ENCODE measurements at regions not wholly inside any gene's neighbourhood (a gene's known extent, or its start where the extent isn't known, plus 50 kb on each side); places are given as distances from the start of the nearest gene placed in this dataset.
"Not testable (repeated sequence)": the region's sequence is repeated elsewhere in the genome, so short reads cannot be mapped to it uniquely, and the experiment has no call there.

DNA sequence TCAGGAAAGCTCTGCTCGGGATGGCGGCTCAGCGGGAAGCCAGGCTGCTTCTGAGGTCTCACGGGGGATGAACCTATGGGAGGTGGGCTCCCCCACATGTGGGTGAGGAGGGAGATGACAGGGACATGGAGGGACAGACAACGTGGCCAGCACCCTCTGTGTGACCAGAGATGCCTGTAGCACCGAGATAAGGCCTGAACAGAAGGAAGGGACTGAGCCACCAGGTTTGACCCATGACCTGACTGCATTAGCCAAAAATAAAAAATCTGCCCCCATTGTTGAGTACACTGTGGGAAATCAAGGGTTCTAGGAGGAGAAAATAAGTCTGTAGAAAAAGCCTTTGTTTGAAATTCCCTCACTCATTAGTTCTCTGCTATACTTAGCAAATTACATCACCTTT lies 105.7 kb downstream of the RNASET2 start:
- Histone ChIP-seq H3F3A (ENCODE audit: insufficient read depth) (no peaks in the 10 kb centered on the region), H3K9me2 (ENCODE audit: insufficient read depth) (no peaks in the 10 kb centered on the region), H3K9ac (no peak overlapping the region), H3K27me3 (replicated peaks; ENCODE audit: insufficient read depth) (no peaks in the 10 kb centered on the region), H4K20me1 (ENCODE audit: insufficient read depth) (no peaks in the 10 kb centered on the region), H3K27ac (no peak overlapping the region), H3K4me1 (ENCODE audit: insufficient read depth) (no peaks in the 10 kb centered on the region), H3K4me2 (ENCODE audit: unreplicated experiment) (no peak overlapping the region), H2AFZ (no peak overlapping the region), H3K79me2 (ENCODE audit: insufficient read depth) (no peaks in the 10 kb centered on the region), H3K9me3 (ENCODE audit: low read depth) (no peaks in the 10 kb centered on the region), H3K4me3 (no peak overlapping the region), H3K36me3 (ENCODE audit: low read depth) (no peaks in the 10 kb centered on the region)
- WGBS, 2 experiments (ENCODE audit: low coverage in 1 of 2, low lambda C conversion rate in 2 of 2, missing lambda C conversion rate in 2 of 2), result 32 to 44% methylated on average over 6 of the region's 6 CpGs
- no peak for DNase-seq
- TF ChIP-seq EZH2phosphoT487 (IDR thresholded peaks at IDR 0.05; ENCODE audit: insufficient read depth, low read depth) (no peak), EZH2 (IDR thresholded peaks at IDR 0.05; ENCODE audit: insufficient read depth, poor library complexity, severe bottlenecking) (no peak)
- in situ Hi-C loops (cut with MboI), result no loop called here

DNA sequence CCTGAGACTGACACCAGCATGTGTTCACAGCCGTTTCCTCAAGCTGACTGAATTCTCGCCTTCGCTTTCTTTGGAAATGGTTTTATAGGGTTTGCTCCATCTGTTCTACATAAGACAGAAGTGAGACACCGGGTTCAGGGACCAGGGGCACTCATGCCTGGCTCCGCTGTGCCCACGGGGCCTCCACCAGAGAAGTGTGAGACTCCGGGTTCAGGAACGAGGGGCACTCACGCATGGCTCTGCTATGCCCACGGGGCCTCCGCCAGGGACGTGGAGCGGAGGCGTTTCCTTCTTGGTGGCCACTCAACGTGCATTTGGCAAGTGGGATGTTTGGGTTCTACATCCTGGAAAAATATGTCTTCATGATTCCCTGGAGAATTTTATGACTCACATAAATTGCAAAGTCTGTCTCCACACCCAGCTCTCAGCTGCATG lies 106.6 kb downstream of the RNASET2 start:
- no peak overlapping the region for H3K9ac ChIP-seq
- no peaks in the 10 kb centered on the region for H3K9me3 ChIP-seq (ENCODE audit: low read depth)
- TF ChIP-seq EZH2phosphoT487 (IDR thresholded peaks at IDR 0.05; ENCODE audit: insufficient read depth, low read depth), result no peak
- TF ChIP-seq EZH2 (IDR thresholded peaks at IDR 0.05; ENCODE audit: insufficient read depth, poor library complexity, severe bottlenecking), result no peak
- H3K4me2 ChIP-seq (ENCODE audit: unreplicated experiment), result no peak overlapping the region
- no peak overlapping the region for H3K4me3 ChIP-seq
- H3K36me3 ChIP-seq (ENCODE audit: low read depth), result no peaks in the 10 kb centered on the region
- DNase-seq, result peak; percentile 3
- no peaks in the 10 kb centered on the region for H3K4me1 ChIP-seq (ENCODE audit: insufficient read depth)
- no peaks in the 10 kb centered on the region for H4K20me1 ChIP-seq (ENCODE audit: insufficient read depth)
- no peaks in the 10 kb centered on the region for H3K9me2 ChIP-seq (ENCODE audit: insufficient read depth)
- no peaks in the 10 kb centered on the region for H3K79me2 ChIP-seq (ENCODE audit: insufficient read depth)
- in situ Hi-C loops (cut with MboI), result no loop called here
- no peak overlapping the region for H3K27ac ChIP-seq
- H3F3A ChIP-seq (ENCODE audit: insufficient read depth), result no peaks in the 10 kb centered on the region
- H3K27me3 ChIP-seq (replicated peaks; ENCODE audit: insufficient read depth), result no peaks in the 10 kb centered on the region
- no peak overlapping the region for H2AFZ ChIP-seq
- WGBS, 2 experiments (ENCODE audit: low coverage in 1 of 2, low lambda C conversion rate in 2 of 2, missing lambda C conversion rate in 2 of 2), result 63 to 67% methylated on average over 15 of the region's 15 CpGs

DNA sequence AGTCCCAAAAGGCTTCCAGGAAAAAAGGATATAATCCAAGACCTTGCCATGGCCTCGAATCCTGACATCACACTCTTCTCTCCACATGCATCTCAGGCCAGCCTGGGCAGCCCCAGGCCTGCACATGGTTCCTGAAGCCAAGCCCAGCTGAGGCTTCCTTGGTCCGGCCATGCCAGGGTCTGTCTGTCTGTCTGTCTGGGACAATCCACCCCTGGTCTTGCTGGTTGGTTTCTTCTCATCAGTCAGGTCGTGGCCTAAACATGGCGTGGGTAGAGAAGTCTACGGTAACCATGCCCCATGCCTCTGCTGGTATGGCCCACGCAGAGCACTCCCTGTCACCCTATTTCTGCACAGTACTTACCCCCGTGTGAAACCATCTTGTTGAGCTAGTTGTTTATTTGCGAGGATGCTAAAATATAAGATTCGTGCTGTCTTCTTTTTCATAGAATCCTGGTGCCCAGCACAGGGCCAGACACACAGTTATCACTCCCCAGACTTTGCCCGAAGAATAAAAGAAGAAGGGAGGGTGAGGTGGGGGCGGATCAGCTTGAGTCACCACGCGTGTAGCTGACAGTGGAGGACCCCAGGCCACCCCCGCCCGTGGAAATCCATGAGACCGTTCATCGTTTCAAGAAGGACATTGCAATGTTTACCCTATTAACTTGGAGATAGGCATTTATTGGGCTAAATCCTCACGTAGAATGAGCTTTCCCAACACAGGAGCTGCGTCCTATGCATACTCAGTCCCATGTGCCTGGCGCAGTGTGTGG lies 107.2 kb downstream of the RNASET2 start:
- Histone ChIP-seq H3K4me1 (ENCODE audit: insufficient read depth) (no peaks in the 10 kb centered on the region), H3K9ac (no peak overlapping the region), H3K9me2 (ENCODE audit: insufficient read depth) (no peaks in the 10 kb centered on the region), H3F3A (ENCODE audit: insufficient read depth) (no peaks in the 10 kb centered on the region), H3K36me3 (ENCODE audit: low read depth) (no peaks in the 10 kb centered on the region), H3K4me2 (ENCODE audit: unreplicated experiment) (no peak overlapping the region), H2AFZ (no peak overlapping the region), H3K27me3 (replicated peaks; ENCODE audit: insufficient read depth) (no peaks in the 10 kb centered on the region), H3K27ac (no peak overlapping the region), H4K20me1 (ENCODE audit: insufficient read depth) (no peaks in the 10 kb centered on the region), H3K4me3 (no peak overlapping the region), H3K79me2 (ENCODE audit: insufficient read depth) (no peaks in the 10 kb centered on the region), H3K9me3 (ENCODE audit: low read depth) (no peaks in the 10 kb centered on the region)
- in situ Hi-C loops (cut with MboI), result no loop called here
- TF ChIP-seq EZH2 (IDR thresholded peaks at IDR 0.05; ENCODE audit: insufficient read depth, poor library complexity, severe bottlenecking), result no peak
- TF ChIP-seq EZH2phosphoT487 (IDR thresholded peaks at IDR 0.05; ENCODE audit: insufficient read depth, low read depth), result no peak
- no peak for DNase-seq
- 49 to 54% methylated on average over 19 to 20 of the region's 20 CpGs for WGBS, 2 experiments (ENCODE audit: low coverage in 1 of 2, low lambda C conversion rate in 2 of 2, missing lambda C conversion rate in 2 of 2)

DNA sequence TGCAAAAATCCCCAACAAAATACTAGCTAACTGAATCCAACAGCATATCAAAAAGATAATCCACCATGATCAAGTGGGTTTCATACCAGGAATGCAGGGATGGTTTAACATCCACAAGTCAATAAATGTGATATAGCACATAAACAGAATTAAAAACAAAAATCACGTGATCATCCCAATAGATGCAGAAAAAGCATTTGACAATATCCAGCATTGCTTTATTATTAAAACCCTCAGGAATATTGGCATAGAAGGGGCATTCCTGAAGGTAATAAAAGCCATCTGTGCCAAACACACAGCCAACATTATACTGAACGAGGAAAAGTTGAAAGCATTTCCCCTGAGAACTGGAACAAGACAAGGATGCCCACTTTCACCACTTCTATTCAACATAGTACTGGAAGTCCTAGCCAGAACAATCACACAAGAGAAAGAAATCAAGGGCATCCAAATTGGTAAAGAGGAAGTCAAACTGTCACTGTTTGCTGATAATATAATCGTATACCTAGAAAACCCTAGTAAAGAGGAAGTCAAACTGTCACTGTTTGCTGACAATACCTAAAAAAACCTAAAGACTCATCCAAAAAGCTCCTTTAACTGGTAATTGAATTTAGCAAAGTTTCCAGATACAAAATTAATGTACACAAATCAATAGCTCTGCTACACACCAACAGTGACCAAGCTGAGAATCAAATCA lies 109.8 kb downstream of the RNASET2 start:
- H3F3A ChIP-seq (ENCODE audit: insufficient read depth); H3K27ac ChIP-seq; H3K4me2 ChIP-seq (ENCODE audit: unreplicated experiment); H3K36me3 ChIP-seq (ENCODE audit: low read depth); H3K9me2 ChIP-seq (ENCODE audit: insufficient read depth); H3K27me3 ChIP-seq (replicated peaks; ENCODE audit: insufficient read depth); H2AFZ ChIP-seq; H3K79me2 ChIP-seq (ENCODE audit: insufficient read depth); in situ Hi-C loops (cut with MboI); H4K20me1 ChIP-seq (ENCODE audit: insufficient read depth); H3K4me1 ChIP-seq (ENCODE audit: insufficient read depth); H3K4me3 ChIP-seq; H3K9ac ChIP-seq; H3K9me3 ChIP-seq (ENCODE audit: low read depth); DNase-seq: not testable (repeated sequence)
- WGBS, 2 experiments (ENCODE audit: low coverage in 1 of 2, low lambda C conversion rate in 2 of 2, missing lambda C conversion rate in 2 of 2), result 9 to 10% methylated on average over 3 of the region's 3 CpGs
